SHP77 (cell line): ENCODE measurements at regions not wholly inside any gene's neighbourhood (a gene's known extent, or its start where the extent isn't known, plus 50 kb on each side); places are given as distances from the start of the nearest gene placed in this dataset.
A peak's percentile ranks its signal among the peaks of the same experiment; 100 is the strongest.
"Not testable (repeated sequence)": the region's sequence is repeated elsewhere in the genome, so short reads cannot be mapped to it uniquely, and the experiment has no call there.

ENCODE experiments used
- DNase-seq, 2 experiments: peaks; one replicate each; lab custom pipeline; 2025; lab: John Stamatoyannopoulos, UW

DNA sequence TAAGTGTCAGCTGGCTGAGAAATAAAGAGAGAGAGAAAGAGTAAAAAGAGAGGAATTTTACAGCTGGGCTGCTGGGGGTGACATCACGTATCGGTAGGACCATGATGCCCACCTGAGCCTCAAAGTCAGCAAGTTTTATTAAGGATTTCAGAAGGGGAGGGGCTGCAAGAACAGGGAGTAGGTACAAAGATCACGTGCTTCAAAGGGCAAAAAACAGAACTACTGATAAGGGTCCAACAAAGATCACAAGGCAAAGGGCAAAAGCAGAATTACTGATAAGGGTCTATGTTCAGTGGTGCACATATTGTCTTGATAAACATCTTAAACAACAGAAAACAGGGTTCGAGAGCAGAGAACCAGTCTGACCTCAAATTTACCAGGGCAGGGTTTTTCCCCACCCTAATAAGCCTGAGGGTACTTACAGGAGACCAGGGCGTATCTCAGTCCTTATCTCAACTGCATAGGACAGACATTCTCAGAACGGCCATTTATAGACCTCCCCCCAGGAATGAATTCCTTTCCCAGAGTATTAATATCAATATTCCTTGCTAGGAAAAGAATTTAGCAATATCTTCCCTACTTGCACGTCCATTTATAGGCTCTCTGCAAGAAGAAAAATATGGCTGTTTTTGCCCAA, 128.3 kb upstream of the PZP start:
- DNase-seq: not testable (repeated sequence)

DNA sequence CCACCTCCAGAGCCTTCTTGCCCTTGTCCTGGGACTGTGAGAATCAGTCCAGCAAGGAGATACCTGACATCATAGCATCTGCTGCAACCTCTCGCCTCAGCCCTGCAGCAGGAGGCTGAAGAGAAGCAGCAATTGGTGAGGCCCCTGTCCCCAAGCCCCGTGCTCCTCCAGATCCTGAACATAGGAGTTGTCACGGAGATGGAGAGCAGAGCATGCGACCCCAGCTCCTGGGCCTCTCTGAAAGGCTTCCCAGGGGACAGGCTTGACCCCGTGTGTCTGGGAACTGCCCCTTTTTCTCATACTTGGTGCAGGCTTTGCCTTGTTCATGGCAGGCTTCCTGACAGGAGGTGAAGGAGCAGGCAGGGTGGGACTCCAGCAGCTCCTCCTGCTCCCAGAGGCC, 127.7 kb upstream of the PZP start:
- DNase-seq: no peak

DNA sequence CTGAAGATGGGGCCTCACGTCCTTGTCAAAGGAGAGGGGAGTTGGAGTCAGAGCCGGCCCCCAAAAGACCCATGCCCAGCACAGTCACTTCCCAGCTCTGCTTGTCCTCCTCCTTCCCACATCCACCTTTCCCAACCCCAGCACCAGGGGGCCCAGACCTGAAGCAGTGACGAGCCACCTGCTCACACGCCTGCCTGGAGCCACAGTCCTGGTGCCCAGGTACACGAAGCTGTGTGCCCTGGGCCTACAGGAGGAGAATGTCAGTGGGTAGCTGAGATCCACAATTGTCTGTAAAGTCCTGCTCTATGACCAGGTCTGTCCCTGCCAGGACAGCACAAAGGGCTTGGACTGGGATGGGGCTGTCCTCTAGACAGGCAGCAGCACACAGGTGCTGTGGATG, 126.8 kb upstream of the PZP start:
- no peak for DNase-seq

DNA sequence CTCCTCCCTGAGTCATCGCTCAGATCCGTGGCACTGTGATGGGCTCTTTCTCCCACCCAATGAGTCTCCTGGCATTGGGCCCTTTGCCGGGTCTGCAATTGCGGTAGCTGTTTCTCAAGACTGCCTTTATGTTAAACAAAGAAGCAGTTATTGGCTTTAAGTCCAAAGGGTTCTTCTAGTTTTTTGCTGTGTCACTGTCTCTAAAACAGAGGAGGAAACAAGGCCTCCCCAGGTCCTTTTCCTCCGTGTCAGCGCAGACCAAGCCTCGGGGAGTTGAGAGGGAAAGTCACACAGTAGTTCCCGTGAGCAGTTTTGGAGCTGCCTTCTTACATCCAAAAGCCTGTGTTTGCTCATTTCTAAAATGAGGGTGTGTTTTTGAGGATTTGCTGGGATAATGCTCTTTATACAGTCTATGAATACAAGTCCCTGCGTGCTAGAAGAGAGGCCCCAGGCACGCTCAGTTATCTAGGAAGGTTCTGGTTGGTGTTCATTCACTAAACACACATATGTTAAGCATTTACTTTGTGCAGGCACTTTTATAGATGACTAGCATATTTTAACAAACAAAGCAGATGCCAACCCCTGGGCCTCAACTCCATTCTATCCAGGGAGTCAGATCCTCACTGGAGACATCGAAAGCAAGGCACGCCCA, 126.0 kb upstream of the PZP start:
- DNase-seq: no peak

DNA sequence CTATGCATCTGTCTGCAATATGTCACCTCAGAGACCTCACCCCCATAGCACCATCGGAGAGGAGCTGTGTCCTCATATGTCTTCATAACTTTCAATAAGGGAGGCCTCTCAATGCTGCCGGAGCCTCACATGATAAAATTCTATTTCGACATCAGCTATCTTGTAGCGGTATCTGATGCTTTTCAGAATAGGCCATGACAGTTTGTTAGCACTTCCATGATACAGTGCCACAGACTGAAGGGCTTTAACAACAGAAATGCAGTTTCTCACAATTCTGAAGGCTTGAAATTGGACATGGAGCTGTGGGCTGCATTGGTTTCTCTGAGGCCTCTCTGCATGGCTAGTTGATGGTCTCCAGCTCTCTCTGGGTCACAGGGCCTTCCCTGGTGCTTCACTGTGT, 125.0 kb upstream of the PZP start:
- no peak for DNase-seq

DNA sequence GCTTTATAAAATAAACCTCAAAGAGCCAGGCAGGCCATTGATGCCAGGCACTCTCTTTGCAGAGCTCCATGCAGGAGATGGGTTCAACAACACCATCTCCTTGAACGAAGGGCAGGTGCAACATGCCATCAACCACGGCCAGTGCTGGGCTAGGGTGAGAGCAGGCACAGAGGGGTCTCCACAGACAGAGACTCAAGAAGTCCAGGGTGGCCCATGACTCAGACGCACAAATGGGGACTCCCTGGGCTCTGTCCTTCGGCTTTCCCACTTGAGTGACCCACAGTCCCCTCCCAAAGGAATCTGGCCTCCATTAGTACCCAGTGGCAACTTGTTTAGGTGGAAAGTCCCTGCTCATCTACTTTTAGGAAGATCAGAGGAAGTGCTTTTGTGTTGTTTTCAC, 124.4 kb upstream of the PZP start:
- no peak for DNase-seq

DNA sequence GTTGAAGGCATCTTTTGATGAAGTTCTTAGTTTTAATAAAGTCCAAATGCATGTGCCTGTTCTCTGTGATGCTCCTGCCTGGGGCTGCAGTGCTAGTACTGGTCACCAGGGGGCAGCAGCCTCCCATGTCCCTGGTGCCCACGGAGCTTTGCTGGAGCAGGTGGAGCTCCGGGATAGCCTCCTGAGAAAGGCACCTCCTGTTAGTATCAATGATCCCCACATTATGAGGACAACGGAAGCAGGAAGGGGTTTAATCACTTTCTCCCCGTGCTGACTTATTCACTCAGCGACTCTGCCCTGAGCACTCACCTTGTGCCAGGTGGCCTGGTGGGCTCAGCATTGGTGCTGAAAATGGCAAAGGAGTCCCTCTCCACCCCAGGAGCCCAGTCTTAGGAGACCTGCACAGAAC, 123.0 kb upstream of the PZP start:
- DNase-seq: peak; percentile 11 to 18

DNA sequence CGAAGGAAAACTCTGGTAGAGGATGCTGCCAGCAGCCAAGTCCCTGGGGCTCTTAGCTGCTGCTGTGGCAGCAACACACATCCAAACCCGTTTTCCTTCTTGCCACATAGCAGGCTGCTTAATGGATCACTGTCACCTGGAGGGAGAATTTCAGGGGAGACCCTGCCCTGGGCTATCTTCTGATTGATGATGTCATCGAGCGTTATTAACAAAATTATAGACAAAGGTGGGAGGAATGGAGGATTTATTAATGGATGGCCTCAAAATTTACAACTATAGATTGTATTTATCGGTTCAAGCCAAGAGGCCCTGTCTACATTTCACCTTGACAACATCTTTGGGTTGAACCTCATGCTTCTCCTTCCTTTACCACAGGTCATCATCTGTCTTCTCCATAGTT, 120.8 kb upstream of the PZP start:
- no peak for DNase-seq

DNA sequence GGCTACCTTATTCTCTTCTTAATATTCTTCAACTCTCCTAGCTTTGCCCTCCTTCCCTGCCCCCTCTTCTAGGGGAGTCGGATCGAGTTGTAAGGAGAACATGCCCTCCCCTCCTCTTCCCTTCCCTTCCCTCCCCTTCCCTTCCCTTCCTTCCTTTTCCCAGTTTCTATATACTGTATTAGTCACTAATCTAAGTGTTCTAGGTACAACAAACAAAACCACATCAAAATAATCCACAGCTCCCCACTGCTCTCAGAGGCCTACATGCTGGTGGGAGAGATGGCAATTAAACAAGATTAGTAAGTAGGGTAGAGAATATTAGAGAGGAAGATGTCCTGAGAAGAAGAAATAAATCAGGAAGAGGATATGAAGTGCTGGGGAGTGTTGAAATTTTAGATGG, 119.9 kb upstream of the PZP start:
- DNase-seq: no peak

DNA sequence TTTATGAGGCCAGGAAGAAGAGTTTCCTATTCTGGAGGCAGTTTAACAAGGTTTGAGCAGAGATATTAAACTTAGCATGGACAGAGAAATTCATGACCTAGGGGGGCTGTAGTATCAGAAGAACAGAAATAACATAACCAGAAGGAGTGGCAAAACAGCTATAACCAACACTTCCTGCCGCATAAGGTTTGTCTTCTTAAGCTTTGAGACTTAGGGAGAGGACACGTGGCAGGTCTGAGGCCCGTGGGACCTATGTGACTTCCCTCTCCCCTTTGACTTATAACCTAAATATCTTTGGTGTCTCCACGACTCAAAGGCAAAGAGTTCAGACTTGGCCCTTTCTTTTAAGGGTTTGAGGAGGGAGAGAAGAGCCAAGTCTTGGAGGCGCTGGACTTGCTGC, 119.1 kb upstream of the PZP start:
- DNase-seq: no peak

DNA sequence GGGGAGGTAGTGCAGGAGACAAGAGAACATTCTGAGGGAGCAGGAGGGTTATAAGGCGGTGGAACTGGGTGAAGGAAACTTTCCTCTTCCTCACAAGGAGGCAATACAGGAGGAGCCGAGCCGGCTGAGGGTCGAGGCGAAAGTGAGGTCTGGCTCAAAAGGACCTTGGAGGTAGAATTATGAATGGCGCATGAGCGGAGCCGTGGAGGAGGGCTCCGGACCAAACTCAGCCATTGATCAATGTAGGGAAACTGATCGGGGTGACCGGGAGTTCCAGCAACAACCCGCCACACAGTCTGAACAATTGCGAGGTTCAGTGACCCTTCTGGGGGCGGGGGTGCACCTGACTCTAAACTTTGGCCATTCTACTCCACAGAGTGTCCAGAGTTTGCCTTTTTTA, 118.7 kb upstream of the PZP start:
- not testable (repeated sequence) for DNase-seq

DNA sequence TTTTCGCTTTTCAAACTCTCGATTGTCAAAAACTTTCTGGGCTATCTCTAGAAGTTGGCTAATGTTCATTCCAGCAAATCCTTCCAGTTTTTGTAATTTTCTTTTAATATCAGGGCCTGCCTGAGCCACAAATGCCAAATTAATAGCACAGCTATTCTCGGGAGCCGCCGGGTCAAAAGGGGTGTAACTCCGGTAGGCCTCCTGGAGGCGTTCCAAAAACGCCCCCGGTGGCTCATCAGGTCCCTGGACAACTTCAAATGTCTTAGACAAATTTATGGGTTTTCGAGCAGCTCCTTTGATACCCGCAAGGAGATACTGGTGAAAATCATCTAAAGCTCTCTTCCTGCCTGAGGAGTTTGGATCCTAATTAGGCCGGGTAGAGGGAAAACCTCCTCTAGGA, 117.9 kb upstream of the PZP start:
- no peak for DNase-seq

DNA sequence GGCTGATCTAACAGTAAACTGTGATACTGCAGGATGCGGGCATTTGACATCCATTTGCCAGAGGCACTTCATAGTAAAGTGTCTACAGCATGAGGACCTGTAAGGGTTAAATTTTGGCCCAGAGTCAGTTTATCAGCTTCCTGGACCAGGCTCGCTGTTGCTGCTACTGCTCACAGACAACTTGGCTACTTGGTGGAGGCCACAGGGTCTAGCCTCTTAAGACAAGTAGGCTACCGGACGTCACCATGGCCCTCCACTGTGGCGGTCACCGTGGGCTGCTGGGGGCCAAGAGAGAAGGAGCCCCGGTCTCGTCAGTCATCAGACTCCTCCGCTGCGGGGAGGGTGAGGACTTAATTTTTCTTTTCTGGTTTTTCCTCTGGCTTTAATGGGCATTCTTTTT, 117.3 kb upstream of the PZP start:
- no peak for DNase-seq

DNA sequence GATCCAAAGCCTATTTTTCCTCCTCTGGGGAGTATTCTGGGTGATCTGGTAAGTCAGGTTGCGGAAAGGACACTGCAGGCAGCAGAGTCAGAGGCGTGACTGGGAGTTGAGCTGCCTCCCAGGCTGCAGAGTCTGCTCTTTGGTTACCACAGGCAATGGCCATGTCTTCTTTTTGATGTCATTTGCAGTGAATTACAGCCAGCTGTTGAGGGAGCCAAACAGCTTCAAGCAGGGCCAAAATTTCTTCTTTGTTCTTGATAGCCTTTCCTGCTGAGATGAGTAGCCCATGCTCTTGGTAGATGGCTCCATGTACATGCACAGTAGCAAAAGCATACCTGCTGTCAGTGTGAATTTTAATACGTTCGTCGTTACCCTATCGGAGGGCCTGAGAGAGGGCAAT, 116.6 kb upstream of the PZP start:
- no peak for DNase-seq

DNA sequence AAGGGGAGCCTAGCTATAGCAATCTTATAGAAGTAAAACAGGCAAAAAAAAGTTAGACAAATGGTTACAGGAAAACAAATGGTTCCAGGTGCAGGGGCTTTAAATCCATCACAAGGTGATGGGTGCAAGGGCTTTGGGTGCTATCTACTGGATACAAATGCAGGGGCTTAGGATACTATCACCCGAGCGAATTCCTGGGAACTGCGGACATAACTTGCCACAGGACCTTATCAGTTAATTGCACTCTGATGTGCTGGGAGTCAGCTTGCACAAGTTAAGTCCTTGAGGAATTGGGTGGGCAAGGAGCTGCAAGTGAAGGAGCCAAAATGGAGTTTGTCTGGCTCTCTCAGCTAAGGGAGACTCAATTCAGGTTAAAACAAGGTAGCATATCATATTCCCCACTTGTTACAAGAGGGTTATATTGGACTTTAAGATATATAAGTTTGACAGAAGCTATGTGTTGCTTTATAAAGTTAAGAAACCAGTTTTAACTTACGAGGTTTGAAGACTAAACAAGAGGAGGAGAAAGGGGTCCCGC, 115.0 kb upstream of the PZP start:
- no peak for DNase-seq

DNA sequence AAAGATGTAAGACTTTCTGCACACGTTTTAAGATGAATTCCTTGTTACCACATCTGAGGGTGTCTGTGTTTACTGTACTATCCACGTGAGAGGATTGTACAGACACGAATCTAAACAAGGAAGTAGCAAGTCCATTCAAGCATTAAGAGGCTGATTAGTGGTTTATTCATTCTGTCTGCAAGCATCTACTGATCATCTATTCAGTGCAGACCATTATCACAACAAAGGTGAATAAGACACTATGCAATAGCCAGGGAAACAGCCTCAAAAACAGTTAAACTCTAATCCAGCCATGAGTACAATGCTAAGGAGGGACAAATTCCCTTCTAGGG, 111.6 kb upstream of the PZP start:
- no peak for DNase-seq

DNA sequence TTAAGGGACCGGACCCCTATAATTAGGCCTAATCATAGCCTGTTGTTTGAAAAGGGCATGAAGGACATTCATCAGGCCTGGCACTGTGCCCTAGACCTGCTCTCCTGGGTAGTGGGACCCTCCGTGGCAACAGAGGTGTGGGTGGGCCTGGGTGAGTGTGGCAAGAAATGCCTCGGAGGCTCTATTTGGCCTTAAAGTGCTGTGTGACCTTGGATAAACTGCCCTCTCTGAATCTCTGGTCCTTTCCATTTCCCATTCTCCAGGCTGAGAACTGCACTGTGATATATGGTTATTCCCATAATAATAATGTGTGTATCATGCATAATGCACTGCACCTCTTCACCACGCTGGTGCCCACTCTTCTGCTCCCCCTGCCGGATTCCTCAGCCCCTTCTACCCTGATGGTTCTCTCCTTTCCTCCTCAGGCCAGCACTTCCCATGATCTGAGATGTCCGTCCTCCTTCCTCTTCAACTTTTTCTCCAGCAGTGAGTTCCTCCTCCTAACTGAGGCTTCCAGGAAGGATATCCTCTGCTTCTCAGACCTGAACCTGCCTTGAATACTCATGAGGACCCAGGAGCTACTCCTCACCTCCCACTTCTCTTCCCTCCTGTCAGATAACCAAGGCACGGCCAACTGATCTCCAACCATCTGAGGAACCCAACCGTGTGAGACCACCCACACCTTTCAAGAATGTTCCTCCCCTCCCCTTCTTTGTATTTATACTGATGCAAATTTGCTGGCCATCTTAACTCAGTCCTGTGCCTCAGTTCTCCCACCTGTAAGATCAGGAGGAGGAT, 111.0 kb upstream of the PZP start:
- no peak for DNase-seq

DNA sequence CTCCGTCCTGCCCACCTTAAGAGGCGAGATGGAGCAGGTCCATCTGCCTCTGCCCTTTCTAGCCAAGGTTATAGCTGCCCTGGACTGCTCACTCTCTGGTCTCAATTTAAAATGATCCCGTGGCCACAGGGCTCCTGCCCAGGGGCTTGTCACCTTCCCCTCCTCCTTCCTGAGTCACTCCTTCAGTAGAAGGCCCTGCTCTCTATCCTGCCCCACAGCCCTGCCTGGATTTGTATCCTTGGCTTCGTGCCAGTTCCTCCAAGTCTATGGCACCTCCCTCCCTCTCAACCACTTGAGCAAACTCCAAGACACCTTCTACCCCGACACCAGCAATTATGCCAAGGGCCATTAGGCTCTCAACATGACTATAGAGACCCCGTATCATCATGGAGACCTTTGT, 105.3 kb upstream of the PZP start:
- DNase-seq: not testable (repeated sequence)

DNA sequence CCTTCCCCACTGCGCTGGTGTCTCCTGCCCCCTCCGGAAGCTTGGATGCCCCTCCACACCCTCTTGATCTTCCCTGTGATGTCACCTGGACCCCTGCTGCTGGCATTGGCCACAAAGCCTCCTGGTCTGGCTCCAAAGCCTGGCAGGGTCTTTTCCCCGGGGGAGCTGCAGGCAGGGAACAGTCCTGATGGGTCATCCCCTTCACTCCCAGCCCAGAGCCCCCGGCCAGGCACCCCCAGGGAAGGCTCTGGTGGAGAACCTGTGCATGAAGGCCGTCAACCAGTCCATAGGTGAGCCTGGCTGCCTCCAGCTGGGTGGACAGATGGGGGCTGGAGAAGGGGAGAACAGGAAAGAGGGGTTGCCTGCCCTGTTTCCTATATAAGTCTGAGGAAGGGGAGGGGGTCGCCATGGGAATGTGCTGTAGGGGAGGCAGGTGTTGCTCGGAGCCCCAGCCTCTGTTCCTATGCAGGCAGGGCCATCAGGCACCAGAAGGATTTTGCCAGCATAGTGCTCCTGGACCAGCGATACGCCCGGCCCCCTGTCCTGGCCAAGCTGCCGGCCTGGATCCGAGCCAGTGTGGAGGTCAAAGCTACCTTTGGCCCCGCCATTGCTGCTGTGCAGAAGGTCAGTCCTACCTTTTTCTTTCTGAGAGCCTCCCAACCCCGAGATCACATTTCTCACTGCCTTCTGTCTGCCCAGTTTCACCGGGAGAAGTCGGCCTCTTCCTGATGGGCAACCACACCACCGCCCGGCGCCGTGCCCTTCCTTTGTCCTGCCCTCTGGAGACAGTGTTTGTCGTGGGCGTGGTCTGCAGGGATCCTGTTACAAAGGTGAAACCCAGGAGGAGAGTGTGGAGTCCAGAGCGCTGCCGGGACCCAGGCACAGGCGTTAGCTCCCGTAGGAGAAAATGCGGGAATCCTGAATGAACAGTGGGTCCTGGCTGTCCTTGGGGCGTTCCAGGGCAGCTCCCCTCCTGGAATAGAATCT, 104.5 kb upstream of the PZP start:
- DNase-seq: not testable (repeated sequence)

DNA sequence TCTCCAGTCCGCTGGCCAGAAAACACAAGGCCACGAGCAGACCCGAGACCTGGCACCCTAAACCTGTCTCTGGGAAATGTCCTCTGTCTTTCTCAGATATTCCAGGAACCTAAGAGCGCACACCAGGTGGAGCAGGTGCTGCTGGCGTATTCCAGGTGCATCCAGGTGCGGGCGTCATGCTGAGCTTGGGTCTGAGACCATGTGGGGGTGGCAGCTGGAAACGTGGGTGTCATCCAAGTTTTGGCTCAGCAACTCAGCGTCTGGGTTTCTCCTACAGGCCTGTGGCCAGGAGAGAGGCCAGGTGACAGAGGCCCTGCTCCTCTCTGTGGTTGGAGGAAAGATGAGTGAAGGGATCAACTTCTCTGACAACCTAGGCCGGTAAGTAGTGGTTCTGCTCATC, 103.3 kb upstream of the PZP start:
- not testable (repeated sequence) for DNase-seq

DNA sequence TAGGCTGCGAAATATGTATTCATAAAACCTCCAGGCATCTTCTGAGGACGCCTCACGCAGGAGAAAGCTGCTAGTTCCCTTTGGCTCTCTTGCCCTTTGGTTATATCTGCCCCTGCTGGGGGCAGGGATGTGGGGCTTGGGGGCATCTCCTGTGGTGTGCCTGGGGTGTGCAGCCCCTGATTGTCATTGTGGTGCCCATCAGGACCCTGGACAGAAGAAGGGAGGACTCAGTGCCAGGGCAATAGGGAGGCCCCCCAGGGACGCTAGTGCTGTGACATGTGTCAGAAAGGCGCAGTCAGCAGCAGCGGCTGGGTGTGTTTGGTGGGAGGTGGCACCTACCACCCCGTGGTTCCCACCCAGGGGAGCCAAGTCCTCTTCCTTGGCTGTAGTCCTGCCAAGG, 102.5 kb upstream of the PZP start:
- DNase-seq: not testable (repeated sequence)

DNA sequence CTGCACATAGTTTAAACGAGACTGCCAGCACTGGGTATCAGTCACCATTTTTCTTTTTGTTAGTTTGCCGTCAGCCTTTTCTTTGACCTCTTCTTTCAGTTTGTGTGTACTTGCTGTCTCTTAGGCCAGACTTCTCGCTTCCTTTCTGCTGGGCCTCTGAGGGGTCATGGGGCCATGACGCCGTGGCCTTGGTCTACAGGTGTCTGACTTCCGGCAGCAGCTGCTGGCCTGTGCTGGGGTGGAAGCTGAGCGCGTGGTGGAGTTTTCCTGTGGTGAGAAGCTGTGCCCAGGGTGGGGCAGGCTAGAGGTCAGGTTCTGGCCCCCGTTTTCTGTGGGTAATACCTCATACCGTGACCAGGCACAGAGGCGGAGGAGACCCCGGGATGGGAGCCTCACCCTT, 101.6 kb upstream of the PZP start:
- DNase-seq: not testable (repeated sequence)
